HEK293 (cell line): ENCODE measurements at regions not wholly inside any gene's neighbourhood (a gene's known extent, or its start where the extent isn't known, plus 50 kb on each side); places are given as distances from the start of the nearest gene placed in this dataset.

Experiments used
- CTCF ChIP-seq: fragments of 450-650 bp; formaldehyde crosslinking; IDR thresholded peaks from 2 replicates; pipeline ENCODE4 v1.5.1; 2016; ENCODE audit warnings: missing biosample characterization, missing genetic modification characterization
- HOXA7 ChIP-seq: sonication (generic); formaldehyde crosslinking; IDR thresholded peaks from 2 replicates; pipeline ENCODE4 v1.8.1; 2022; ENCODE audit warnings: missing genetic modification reagents, borderline replicate concordance
- MZF1 ChIP-seq: fragments of 450-650 bp; formaldehyde crosslinking; IDR thresholded peaks from 2 replicates; pipeline ENCODE4 v1.5.1; 2017; ENCODE audit warnings: missing biosample characterization, missing genetic modification characterization, borderline replicate concordance
- ZBTB48 ChIP-seq: fragments of 450-650 bp; formaldehyde crosslinking; IDR thresholded peaks from 2 replicates; pipeline ENCODE4 v1.5.1; 2016; ENCODE audit warnings: missing biosample characterization, missing genetic modification characterization
- ZBTB8A ChIP-seq: fragments of 450-650 bp; formaldehyde crosslinking; IDR thresholded peaks from 2 replicates; pipeline ENCODE4 v1.5.1; 2016; ENCODE audit warnings: missing biosample characterization, missing genetic modification characterization
- ZNF76 ChIP-seq: fragments of 450-650 bp; formaldehyde crosslinking; IDR thresholded peaks from 2 replicates; pipeline ENCODE4; 2016; ENCODE audit warnings: low read depth, missing biosample characterization, missing genetic modification characterization, borderline replicate concordance
- ZNF768 ChIP-seq: fragments of 450-650 bp; formaldehyde crosslinking; IDR thresholded peaks from 2 replicates; pipeline ENCODE4 v1.5.1; 2018; ENCODE audit warnings: missing biosample characterization, mild to moderate bottlenecking, missing genetic modification characterization
- TF ChIP-seq, protein P1 (sequence below): fragments of 450-650 bp; formaldehyde crosslinking; conservative IDR thresholded peaks from 2 replicates; pipeline ENCODE4 v1.5.1; 2016; ENCODE audit warnings: low read depth, missing biosample characterization, missing genetic modification characterization
- TF ChIP-seq, protein P2 (sequence below): fragments of 450-650 bp; formaldehyde crosslinking; IDR thresholded peaks from 2 replicates; pipeline ENCODE4; 2016; ENCODE audit warnings: missing biosample characterization, missing genetic modification characterization
- TF ChIP-seq, protein P3 (sequence below): fragments of 450-650 bp; formaldehyde crosslinking; IDR thresholded peaks from 2 replicates; pipeline ENCODE4 v1.5.1; 2016; ENCODE audit warnings: missing biosample characterization, missing genetic modification characterization

GRCh38 chr14:54275997-54276725, 120.6 kb upstream of the CDKN3 start:
- no peak for TF ChIP-seq MZF1 (tag by site-specific recombination)
- TF ChIP-seq, protein P1, sequence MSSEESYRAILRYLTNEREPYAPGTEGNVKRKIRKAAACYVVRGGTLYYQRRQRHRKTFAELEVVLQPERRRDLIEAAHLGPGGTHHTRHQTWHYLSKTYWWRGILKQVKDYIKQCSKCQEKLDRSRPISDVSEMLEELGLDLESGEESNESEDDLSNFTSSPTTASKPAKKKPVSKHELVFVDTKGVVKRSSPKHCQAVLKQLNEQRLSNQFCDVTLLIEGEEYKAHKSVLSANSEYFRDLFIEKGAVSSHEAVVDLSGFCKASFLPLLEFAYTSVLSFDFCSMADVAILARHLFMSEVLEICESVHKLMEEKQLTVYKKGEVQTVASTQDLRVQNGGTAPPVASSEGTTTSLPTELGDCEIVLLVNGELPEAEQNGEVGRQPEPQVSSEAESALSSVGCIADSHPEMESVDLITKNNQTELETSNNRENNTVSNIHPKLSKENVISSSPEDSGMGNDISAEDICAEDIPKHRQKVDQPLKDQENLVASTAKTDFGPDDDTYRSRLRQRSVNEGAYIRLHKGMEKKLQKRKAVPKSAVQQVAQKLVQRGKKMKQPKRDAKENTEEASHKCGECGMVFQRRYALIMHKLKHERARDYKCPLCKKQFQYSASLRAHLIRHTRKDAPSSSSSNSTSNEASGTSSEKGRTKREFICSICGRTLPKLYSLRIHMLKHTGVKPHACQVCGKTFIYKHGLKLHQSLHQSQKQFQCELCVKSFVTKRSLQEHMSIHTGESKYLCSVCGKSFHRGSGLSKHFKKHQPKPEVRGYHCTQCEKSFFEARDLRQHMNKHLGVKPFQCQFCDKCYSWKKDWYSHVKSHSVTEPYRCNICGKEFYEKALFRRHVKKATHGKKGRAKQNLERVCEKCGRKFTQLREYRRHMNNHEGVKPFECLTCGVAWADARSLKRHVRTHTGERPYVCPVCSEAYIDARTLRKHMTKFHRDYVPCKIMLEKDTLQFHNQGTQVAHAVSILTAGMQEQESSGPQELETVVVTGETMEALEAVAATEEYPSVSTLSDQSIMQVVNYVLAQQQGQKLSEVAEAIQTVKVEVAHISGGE (tag by site-specific recombination): no peak
- TF ChIP-seq, protein P2, sequence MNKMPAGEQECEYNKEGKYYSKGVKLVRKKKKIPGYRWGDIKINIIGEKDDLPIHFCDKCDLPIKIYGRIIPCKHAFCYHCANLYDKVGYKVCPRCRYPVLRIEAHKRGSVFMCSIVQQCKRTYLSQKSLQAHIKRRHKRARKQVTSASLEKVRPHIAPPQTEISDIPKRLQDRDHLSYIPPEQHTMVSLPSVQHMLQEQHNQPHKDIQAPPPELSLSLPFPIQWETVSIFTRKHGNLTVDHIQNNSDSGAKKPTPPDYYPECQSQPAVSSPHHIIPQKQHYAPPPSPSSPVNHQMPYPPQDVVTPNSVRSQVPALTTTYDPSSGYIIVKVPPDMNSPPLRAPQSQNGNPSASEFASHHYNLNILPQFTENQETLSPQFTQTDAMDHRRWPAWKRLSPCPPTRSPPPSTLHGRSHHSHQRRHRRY (tag by site-specific recombination): no peak
- no peak for TF ChIP-seq CTCF (tag by site-specific recombination)
- TF ChIP-seq HOXA7 (CRISPR knock-in tag): no peak
- TF ChIP-seq ZNF76: no peak
- TF ChIP-seq, protein P3, sequence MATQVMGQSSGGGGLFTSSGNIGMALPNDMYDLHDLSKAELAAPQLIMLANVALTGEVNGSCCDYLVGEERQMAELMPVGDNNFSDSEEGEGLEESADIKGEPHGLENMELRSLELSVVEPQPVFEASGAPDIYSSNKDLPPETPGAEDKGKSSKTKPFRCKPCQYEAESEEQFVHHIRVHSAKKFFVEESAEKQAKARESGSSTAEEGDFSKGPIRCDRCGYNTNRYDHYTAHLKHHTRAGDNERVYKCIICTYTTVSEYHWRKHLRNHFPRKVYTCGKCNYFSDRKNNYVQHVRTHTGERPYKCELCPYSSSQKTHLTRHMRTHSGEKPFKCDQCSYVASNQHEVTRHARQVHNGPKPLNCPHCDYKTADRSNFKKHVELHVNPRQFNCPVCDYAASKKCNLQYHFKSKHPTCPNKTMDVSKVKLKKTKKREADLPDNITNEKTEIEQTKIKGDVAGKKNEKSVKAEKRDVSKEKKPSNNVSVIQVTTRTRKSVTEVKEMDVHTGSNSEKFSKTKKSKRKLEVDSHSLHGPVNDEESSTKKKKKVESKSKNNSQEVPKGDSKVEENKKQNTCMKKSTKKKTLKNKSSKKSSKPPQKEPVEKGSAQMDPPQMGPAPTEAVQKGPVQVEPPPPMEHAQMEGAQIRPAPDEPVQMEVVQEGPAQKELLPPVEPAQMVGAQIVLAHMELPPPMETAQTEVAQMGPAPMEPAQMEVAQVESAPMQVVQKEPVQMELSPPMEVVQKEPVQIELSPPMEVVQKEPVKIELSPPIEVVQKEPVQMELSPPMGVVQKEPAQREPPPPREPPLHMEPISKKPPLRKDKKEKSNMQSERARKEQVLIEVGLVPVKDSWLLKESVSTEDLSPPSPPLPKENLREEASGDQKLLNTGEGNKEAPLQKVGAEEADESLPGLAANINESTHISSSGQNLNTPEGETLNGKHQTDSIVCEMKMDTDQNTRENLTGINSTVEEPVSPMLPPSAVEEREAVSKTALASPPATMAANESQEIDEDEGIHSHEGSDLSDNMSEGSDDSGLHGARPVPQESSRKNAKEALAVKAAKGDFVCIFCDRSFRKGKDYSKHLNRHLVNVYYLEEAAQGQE: no peak
- no peak for TF ChIP-seq ZNF768
- TF ChIP-seq ZBTB48 (tag by site-specific recombination): no peak
- no peak for TF ChIP-seq ZBTB8A (tag by site-specific recombination)
